RWPE2 (cell line): ENCODE measurements at regions not wholly inside any gene's neighbourhood (a gene's known extent, or its start where the extent isn't known, plus 50 kb on each side); places are given as distances from the start of the nearest gene placed in this dataset.

ENCODE experiments used
- ATAC-seq: fragments of 200-7000 bp; cut with Tn5 transposase; 3 replicates; pipeline ENCODE4 v1.9.1; 2021; ENCODE audit warnings: low read depth
- DNase-seq: peaks from one replicate; pipeline ENCODE4 v3.0.0-alpha.2; 2020; ENCODE audit warnings: low spot score
- H3K27ac ChIP-seq: fragments of 450-650 bp; 2 replicates; pipeline ENCODE4 v1.5.1; 2017; ENCODE audit warnings: mild to moderate bottlenecking; ENCODE audit not compliant: poor library complexity, severe bottlenecking
- H3K27me3 ChIP-seq: fragments of 250-450 bp; sonication (Bioruptor Pico); 2 replicates; pipeline ENCODE4 v1.5.1; 2021; ENCODE audit warnings: mild to moderate bottlenecking, moderate library complexity; ENCODE audit not compliant: insufficient read depth, poor library complexity, severe bottlenecking
- H3K36me3 ChIP-seq: fragments of 250-450 bp; sonication (Bioruptor Pico); 2 replicates; pipeline ENCODE4 v1.5.1; 2020; ENCODE audit warnings: low read depth, mild to moderate bottlenecking, moderate library complexity
- H3K4me1 ChIP-seq: fragments of 250-450 bp; sonication (Bioruptor Pico); 2 replicates; pipeline ENCODE4 v1.5.1; 2021; ENCODE audit warnings: mild to moderate bottlenecking, moderate library complexity; ENCODE audit not compliant: insufficient read depth, poor library complexity, severe bottlenecking
- H3K4me3 ChIP-seq: fragments of 250-450 bp; sonication (Bioruptor Pico); 2 replicates; pipeline ENCODE4 v1.5.1; 2021; ENCODE audit warnings: mild to moderate bottlenecking, moderate library complexity; ENCODE audit not compliant: severe bottlenecking
- H3K9me3 ChIP-seq: fragments of 250-450 bp; sonication (Bioruptor Pico); 2 replicates; pipeline ENCODE4 v1.5.1; 2021; ENCODE audit warnings: mild to moderate bottlenecking, moderate library complexity; ENCODE audit not compliant: severe bottlenecking
- TF ChIP-seq, protein P1 (sequence below): fragments of 450-650 bp; IDR thresholded peaks from one replicate; pipeline ENCODE4 v1.5.1; 2017; ENCODE audit warnings: mild to moderate bottlenecking, moderate library complexity; ENCODE audit not compliant: poor library complexity, severe bottlenecking

DNA sequence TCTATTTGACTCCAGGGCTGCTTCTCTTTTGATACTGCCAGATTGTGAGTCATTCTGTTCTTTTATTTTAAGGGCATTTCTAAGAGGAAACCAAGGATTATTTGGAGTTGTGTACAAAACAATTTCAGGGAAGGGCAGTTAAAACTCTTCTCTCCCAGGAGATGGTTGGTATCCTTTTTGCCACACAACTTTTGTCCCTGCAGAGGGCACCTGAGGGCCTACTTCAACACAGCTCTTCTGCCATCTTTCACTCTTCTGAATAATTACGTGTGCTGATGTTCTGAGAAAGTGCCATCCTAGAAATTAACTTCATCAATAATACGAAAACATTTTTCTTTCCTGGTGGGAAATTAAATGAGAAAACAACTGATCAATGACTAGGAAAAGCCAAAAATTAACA lies 75.7 kb upstream of the GADL1 start:
- Histone ChIP-seq H3K4me1 (no peaks in the 10 kb centered on the region), H3K36me3 (no peaks in the 10 kb centered on the region), H3K27me3 (no peaks in the 10 kb centered on the region), H3K9me3 (no peaks in the 10 kb centered on the region), H3K27ac (no peak overlapping the region), H3K4me3 (no peak overlapping the region)
- TF ChIP-seq, protein P1, sequence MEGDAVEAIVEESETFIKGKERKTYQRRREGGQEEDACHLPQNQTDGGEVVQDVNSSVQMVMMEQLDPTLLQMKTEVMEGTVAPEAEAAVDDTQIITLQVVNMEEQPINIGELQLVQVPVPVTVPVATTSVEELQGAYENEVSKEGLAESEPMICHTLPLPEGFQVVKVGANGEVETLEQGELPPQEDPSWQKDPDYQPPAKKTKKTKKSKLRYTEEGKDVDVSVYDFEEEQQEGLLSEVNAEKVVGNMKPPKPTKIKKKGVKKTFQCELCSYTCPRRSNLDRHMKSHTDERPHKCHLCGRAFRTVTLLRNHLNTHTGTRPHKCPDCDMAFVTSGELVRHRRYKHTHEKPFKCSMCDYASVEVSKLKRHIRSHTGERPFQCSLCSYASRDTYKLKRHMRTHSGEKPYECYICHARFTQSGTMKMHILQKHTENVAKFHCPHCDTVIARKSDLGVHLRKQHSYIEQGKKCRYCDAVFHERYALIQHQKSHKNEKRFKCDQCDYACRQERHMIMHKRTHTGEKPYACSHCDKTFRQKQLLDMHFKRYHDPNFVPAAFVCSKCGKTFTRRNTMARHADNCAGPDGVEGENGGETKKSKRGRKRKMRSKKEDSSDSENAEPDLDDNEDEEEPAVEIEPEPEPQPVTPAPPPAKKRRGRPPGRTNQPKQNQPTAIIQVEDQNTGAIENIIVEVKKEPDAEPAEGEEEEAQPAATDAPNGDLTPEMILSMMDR = peak; percentile 56
- no peak for DNase-seq
- ATAC-seq = peak; percentile 53; the same call in 1 of the 3 replicates

DNA sequence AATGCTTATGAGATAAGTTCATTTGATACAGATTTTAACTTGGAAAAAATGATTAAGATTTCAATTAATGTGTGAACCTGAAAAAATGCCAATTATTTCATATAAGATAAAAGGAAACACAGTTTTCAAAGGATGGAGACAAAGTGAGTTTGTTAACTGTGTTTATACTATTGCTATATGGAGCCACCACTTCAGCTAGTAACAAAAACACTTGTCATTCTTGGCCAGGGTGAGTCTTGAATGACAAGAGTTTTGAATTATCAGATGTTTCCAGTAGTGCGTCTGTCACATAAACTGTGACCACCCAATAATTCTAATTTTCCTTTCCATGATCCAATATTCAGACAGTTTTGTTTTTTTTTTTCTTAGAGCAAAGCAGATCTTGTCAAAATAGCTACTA lies 78.0 kb upstream of the GADL1 start:
- TF ChIP-seq, protein P1 = no peak
- no peaks in the 10 kb centered on the region for H3K4me1 ChIP-seq
- H3K27me3 ChIP-seq = no peaks in the 10 kb centered on the region
- no peak overlapping the region for H3K4me3 ChIP-seq
- H3K36me3 ChIP-seq = no peaks in the 10 kb centered on the region
- H3K9me3 ChIP-seq = no peaks in the 10 kb centered on the region
- no peak for ATAC-seq
- H3K27ac ChIP-seq = no peak overlapping the region
- DNase-seq = no peak

DNA sequence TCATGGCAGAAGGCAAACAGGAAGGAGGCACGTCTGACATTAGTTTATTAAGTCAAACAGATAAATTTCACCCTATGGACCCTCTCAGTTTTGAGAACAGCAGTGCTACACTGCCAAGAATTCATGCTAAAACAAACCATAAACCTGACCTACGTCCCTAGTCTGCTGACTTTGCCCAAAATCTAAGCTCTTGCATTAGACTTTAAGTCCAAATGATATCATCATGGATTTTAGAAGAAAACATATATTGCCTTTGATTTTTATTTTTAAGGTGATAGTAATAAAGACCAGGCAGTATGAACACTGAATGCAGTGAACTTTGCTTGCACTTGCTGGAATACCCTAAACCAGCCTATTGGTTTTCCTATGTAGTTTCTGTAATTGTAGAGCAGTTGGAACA lies 79.6 kb upstream of the GADL1 start:
- Histone ChIP-seq H3K9me3 (no peaks in the 10 kb centered on the region), H3K36me3 (no peaks in the 10 kb centered on the region), H3K4me1 (no peaks in the 10 kb centered on the region), H3K27me3 (no peaks in the 10 kb centered on the region), H3K27ac (no peak overlapping the region), H3K4me3 (no peak overlapping the region)
- TF ChIP-seq, protein P1 = no peak
- ATAC-seq (no peak), DNase-seq (no peak)

DNA sequence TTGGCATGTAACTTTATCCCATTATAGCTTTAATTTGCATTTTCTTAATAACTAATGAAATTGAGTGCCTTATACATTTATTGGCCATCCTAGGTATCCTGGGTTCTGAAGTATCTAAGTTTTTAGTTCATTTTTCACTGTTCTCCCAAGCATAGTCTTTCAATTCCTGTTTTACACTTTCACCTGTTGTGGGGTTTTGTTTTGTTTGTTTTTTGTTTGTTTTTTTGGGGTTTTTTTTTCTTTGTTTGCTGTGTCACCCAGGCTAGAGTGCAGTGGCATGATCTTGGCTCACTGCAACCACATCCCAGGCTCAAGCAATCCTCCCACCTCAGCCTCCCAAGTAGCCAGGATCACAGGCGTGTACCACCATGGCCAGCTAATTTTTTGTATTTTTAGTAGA lies 83.1 kb upstream of the GADL1 start:
- no peak overlapping the region for H3K27ac ChIP-seq
- no peaks in the 10 kb centered on the region for H3K27me3 ChIP-seq
- H3K36me3 ChIP-seq = no peaks in the 10 kb centered on the region
- ATAC-seq = no peak
- no peaks in the 10 kb centered on the region for H3K4me1 ChIP-seq
- H3K9me3 ChIP-seq = no peaks in the 10 kb centered on the region
- no peak for DNase-seq
- no peak overlapping the region for H3K4me3 ChIP-seq
- TF ChIP-seq, protein P1 = no peak

DNA sequence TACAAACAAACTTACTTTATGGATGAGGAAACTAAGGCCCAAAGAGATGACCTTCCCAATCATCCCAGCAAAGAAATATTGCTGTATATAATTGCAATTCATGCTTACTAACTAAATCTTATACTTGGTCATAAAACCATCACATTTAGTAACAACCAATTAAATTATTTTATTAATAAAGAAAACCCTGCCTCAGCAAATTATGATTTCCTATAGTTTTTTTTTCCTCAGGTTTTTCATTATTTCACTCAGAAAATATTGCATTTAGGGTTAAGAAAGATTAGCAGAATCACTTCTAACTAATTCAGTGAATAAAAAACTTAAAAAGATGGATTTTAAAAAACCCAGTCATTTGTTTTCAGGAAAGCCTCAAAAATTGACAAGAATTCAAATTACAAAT lies 86.5 kb upstream of the GADL1 start:
- DNase-seq = no peak

More for the DNA sequence above, 86.5 kb upstream of the GADL1 start:
- Histone ChIP-seq H3K36me3 (no peaks in the 10 kb centered on the region), H3K27me3 (no peaks in the 10 kb centered on the region), H3K9me3 (no peaks in the 10 kb centered on the region), H3K4me1 (no peaks in the 10 kb centered on the region), H3K27ac (no peak overlapping the region), H3K4me3 (no peak overlapping the region)
- TF ChIP-seq, protein P1 = no peak
- no peak for ATAC-seq
